T-helper 2 cell treated with Interferon-gamma antibody and Interleukin-4, amounts not matched to agents 5 μg/mL and 100 μg/mL, for 36 hours (primary cell): ENCODE measurements at regions not wholly inside any gene's neighbourhood (a gene's known extent, or its start where the extent isn't known, plus 50 kb on each side); places are given as distances from the start of the nearest gene placed in this dataset.

Source experiments
- DNase-seq: peaks from one replicate; pipeline ENCODE4 v3.0.0; 2021; ENCODE audit warnings: low spot score
- H3K27ac Mint-ChIP-seq: one replicate; pipeline ENCODE4 v1.8.0; 2021; ENCODE audit warnings: mild to moderate bottlenecking, mixed read lengths
- H3K27me3 Mint-ChIP-seq: one replicate; pipeline ENCODE4 v1.8.0; 2021; ENCODE audit warnings: low read depth, mixed read lengths
- H3K36me3 Mint-ChIP-seq: one replicate; pipeline ENCODE4 v1.8.0; 2021; ENCODE audit warnings: low read depth, mixed read lengths
- H3K4me1 Mint-ChIP-seq: one replicate; pipeline ENCODE4 v1.8.0; 2021; ENCODE audit warnings: low read depth, mixed read lengths
- H3K4me3 Mint-ChIP-seq: one replicate; pipeline ENCODE4 v1.8.0; 2022; ENCODE audit warnings: mild to moderate bottlenecking, moderate library complexity, mixed read lengths
- H3K9me3 Mint-ChIP-seq: one replicate; pipeline ENCODE4 v1.8.0; 2021; ENCODE audit warnings: mixed read lengths

DNA sequence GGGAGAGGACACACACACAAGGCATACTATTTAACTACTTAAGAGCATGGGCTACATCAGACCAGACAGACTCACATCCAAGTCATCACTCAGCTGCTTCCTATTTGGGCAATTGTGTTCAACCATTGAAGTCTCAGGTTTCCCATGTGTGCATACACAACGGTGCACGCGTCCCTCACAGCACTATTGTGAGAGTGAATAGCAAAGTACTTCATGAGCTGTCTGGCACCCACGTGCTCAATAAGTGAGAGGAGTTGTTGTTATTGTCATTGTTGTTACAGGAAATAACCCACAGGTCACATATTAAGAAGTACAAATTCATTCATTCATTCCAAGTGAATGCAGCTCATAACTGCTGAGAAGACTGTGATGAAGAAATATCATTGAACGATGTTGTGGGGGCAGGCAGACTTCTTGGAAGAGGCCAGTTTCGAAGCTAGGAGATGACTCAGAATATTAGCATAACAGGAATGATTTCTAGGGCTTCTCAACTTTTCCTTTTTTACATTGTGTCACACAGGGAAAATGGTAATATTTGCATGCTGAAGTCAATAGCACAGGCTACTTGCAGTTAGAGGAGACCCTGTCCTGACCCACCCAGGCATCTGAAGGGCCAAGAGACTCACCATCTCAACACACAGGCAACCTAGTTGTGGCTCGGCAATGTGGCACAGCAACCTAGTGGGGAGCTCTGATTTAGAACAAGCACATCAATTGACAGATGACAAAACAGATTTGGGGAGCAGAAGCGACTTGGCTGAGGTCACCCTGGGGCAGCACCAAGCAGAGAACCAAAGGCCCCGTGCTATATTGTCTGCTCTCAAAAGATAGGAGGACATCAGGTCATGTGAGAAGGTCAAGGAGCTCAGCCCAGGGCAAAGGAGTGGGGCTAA, 606.0 kb downstream of the BUD13 start:
- Mint-ChIP-seq H3K27me3 (no peaks in the 10 kb centered on the region), H3K4me3 (no peak overlapping the region), H3K27ac (no peak overlapping the region), H3K4me1 (no peaks in the 10 kb centered on the region), H3K36me3 (no peaks in the 10 kb centered on the region), H3K9me3 (no peaks in the 10 kb centered on the region)
- DNase-seq, result no peak

DNA sequence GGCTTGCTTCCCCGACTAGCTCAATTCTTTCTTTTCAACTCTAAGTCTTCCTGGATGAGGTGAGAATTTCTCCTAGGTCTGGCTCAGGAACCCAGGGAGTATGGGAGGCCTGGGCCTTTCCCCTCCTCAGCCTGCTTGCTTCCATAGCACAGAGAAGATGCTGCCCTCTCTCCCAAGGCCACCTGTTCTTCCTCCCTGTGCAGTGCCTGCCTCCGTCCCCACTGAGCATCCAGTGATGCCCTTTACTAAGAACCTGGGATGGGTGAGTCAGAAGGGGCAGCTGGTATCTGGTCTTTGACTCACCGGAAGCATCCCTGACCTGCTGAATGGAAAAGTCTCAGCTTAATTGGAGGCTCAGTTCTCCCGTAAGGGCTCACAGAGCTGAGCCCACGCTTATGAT, 607.9 kb downstream of the BUD13 start:
- no peaks in the 10 kb centered on the region for H3K27me3 Mint-ChIP-seq
- no peak for DNase-seq
- H3K9me3 Mint-ChIP-seq, result no peaks in the 10 kb centered on the region
- H3K4me1 Mint-ChIP-seq, result no peaks in the 10 kb centered on the region
- H3K36me3 Mint-ChIP-seq, result no peaks in the 10 kb centered on the region
- no peak overlapping the region for H3K27ac Mint-ChIP-seq
- H3K4me3 Mint-ChIP-seq, result no peak overlapping the region

DNA sequence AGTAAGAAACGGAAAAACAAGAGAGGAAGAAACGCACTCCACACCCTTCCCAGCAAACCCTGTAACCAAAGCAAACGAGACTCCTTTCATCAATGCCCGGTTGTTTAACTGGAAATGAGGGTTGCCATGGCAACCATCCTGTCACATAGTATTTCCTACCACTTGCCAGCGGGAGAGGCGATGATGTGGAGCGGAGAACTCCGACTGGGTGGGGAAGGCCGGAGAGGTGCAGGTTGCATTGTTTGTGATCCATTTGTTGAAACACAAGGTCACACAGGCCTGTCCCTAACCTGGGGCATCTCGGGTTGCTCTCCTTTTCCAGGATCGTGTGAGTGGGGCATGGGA, 609.9 kb downstream of the BUD13 start:
- H3K9me3 Mint-ChIP-seq, result no peaks in the 10 kb centered on the region
- no peaks in the 10 kb centered on the region for H3K27me3 Mint-ChIP-seq
- no peak overlapping the region for H3K4me3 Mint-ChIP-seq
- H3K27ac Mint-ChIP-seq, result no peak overlapping the region
- DNase-seq, result no peak
- H3K36me3 Mint-ChIP-seq, result no peaks in the 10 kb centered on the region
- H3K4me1 Mint-ChIP-seq, result no peaks in the 10 kb centered on the region

DNA sequence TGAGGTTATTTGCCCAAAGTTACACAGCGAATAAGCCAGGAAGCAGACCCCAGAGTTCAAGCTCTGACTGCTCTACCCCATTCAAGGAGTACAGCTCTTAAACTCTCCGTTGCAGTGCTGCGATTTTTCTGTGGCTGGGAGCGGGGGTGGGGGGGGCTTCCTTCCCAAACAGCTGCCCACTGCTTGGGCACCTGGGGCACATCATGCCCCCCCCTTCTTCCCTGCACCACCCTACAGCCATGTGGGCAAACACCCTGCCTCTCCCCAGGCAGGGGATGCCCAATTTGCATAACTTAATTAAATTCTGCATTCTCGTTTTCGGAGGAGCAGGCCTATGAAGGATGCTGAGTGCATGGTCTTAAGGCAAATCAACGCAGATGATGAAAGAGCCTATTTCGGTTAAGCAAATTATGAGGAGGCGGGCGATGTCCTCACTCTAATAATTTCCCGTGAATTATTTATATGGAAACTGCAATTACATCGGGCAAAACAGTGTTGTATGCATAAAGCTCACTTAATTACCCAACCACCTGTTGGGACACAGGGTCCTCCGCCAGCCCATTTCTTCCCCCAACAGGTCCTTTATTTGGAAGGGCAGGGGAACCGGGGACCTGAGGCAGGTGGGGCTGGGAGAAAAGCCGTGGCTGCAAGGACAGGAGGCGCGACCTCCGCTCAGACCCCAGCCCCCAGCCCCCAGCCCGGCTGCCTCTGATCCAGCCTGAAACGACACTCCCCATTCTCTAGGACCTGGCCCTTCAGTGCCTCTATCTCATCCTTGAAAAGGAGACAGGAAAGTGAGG, 610.5 kb downstream of the BUD13 start:
- H3K36me3 Mint-ChIP-seq, result no peaks in the 10 kb centered on the region
- no peak for DNase-seq
- H3K4me1 Mint-ChIP-seq, result no peaks in the 10 kb centered on the region
- H3K27me3 Mint-ChIP-seq, result no peaks in the 10 kb centered on the region
- no peaks in the 10 kb centered on the region for H3K9me3 Mint-ChIP-seq
- no peak overlapping the region for H3K4me3 Mint-ChIP-seq
- H3K27ac Mint-ChIP-seq, result no peak overlapping the region

DNA sequence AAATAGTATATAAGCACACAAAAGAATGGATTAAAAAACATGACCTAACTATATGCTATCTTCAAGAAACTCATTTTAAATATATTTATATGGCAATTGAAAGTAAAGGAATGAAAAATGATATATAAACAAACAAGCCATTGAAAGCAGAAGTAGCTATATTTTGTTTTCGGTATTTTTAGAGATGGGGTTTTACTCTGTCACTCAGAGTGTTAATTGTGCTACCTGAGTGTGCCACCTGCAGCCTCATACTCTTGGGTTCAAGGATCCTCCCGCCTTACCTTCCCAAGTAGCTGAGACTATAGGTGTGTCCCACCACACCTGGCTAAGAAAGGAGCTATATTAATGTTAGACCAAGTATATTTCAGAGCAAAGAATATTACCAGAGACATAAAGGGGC, 624.1 kb downstream of the BUD13 start:
- peaks cover 5% of the 10 kb centered on the region for H3K9me3 Mint-ChIP-seq
- no peaks in the 10 kb centered on the region for H3K27me3 Mint-ChIP-seq
- no peak overlapping the region for H3K27ac Mint-ChIP-seq
- no peak overlapping the region for H3K4me3 Mint-ChIP-seq
- no peak for DNase-seq
- H3K36me3 Mint-ChIP-seq, result no peaks in the 10 kb centered on the region
- H3K4me1 Mint-ChIP-seq, result no peaks in the 10 kb centered on the region

DNA sequence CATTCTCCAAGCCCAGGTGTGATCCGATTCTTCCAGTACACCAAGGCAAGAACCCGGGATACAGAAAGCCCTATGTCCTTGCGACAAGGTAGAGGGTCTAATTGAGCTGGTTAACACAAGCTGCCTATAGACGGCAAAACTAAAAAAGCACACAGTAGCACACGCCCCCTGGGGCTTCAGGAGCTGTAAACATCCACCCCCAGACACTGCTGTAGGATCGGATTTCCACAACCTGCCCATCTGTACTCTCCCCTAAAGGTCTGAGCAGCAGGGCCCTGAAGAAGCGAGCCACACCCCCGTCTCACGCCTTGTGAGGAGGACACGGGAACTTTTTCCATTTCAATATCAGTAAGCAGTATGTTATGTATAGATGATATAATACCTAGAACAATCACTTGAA, 624.7 kb downstream of the BUD13 start:
- no peaks in the 10 kb centered on the region for H3K4me1 Mint-ChIP-seq
- no peak overlapping the region for H3K4me3 Mint-ChIP-seq
- peaks cover 5% of the 10 kb centered on the region for H3K9me3 Mint-ChIP-seq
- no peaks in the 10 kb centered on the region for H3K36me3 Mint-ChIP-seq
- no peak overlapping the region for H3K27ac Mint-ChIP-seq
- no peaks in the 10 kb centered on the region for H3K27me3 Mint-ChIP-seq
- DNase-seq, result no peak

DNA sequence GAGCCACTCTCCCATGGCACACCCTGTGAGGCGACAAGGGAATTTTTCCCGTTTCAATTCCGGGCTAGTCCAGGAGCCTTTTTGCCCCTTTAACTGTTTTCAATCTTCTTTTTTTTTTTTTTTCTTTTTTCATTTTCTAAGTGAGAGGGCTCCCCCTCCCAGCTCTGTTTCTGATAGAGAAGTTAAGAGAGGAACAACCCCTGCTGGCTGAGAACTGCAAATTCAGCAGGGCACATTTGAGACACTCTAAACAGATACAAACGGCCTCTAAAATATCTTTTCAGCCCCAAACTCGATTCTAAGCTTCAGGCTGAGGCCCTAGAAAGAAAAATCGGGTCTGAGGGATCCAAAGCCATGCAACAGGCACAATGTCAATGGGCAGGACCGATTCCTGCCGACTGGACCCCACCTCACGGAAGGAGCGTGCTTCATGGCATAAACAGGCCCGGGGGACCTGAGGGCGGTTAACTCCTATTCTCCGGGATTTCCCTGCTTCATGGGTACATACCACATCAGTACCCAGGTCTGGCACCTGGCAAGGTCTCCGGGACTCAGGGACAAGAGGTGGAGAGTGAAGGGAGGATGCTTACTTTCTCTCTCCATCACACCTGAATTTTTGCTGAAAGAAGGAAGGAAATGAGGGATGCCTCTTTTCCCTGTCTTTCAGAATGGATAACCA, 627.5 kb downstream of the BUD13 start:
- Mint-ChIP-seq H3K36me3 (no peaks in the 10 kb centered on the region), H3K4me1 (no peaks in the 10 kb centered on the region), H3K9me3 (no peaks in the 10 kb centered on the region), H3K4me3 (no peak overlapping the region), H3K27me3 (no peaks in the 10 kb centered on the region), H3K27ac (no peak overlapping the region)
- no peak for DNase-seq

DNA sequence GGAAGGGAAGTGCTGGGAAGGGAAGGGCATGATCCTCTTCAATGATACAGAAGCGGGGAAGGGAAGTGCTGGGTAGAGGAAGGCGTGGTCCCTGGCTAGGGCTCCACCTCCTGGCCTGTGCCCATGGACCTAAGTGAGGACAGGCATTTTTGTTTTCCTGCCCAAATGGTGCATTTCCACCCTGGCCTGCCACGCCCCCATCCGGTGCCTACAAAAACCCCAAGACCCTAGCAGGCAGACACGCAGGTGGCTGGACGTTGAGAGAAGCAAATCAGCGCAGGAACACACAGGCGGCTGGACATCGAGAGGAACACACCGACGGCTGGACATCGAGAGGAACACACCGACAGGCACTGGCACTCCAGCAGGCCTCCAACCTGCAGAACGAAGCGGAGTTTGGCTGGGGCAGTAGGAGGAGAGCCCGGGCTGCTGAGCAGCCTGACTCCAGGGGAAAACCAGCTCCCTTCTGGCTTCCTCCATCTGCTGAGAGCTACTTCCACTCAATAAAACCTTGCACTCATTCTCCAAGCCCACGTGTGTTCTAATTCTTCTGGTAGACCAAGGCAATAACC, 628.3 kb downstream of the BUD13 start:
- H3K9me3 Mint-ChIP-seq, result no peaks in the 10 kb centered on the region
- H3K4me3 Mint-ChIP-seq, result no peak overlapping the region
- H3K27me3 Mint-ChIP-seq, result no peaks in the 10 kb centered on the region
- no peaks in the 10 kb centered on the region for H3K4me1 Mint-ChIP-seq
- no peak for DNase-seq
- H3K27ac Mint-ChIP-seq, result no peak overlapping the region
- H3K36me3 Mint-ChIP-seq, result no peaks in the 10 kb centered on the region

DNA sequence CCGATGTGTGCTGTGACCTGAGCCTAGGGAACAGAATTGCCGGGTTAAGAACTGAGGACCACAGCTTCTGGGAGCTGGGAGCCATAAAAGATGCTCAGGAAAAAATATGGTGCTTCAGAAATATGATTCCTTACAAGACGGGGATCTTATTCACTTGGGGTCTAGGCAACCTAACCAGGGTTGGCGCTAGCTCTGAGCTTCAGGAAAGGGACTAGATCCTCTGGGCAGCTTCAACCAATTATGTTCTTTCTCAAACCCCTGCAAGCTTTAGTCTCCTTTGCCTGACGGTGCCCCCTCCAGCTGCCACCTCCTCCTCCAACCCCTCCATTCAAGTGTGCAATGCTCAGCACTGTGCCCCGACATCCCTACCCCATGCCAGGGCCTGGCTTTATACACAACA, 634.1 kb upstream of the CADM1 start:
- H3K36me3 Mint-ChIP-seq, result no peaks in the 10 kb centered on the region
- no peak for DNase-seq
- H3K27me3 Mint-ChIP-seq, result no peaks in the 10 kb centered on the region
- H3K27ac Mint-ChIP-seq, result no peak overlapping the region
- no peaks in the 10 kb centered on the region for H3K9me3 Mint-ChIP-seq
- H3K4me1 Mint-ChIP-seq, result no peaks in the 10 kb centered on the region
- no peak overlapping the region for H3K4me3 Mint-ChIP-seq

DNA sequence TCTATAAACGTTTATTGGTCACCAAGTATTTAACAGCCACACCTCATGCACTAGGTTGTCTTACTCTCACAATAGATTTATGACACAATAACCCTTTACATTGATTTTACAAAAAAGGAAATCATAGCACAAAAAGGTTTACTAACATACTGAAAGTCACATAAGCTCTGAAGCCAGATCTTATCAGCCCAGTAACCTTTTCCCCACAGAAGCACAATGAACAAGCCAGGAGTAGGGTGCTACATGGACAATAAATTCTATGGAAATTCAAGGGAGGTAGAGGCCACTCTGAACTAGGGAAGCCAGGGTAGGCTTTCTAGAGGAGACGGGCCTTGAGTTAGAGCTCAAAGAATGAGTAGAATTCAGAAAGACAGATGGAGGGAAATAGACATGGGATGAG, 633.5 kb upstream of the CADM1 start:
- Mint-ChIP-seq H3K36me3 (no peaks in the 10 kb centered on the region), H3K4me3 (no peak overlapping the region), H3K4me1 (no peaks in the 10 kb centered on the region), H3K27me3 (no peaks in the 10 kb centered on the region), H3K27ac (no peak overlapping the region), H3K9me3 (no peaks in the 10 kb centered on the region)
- DNase-seq, result no peak

DNA sequence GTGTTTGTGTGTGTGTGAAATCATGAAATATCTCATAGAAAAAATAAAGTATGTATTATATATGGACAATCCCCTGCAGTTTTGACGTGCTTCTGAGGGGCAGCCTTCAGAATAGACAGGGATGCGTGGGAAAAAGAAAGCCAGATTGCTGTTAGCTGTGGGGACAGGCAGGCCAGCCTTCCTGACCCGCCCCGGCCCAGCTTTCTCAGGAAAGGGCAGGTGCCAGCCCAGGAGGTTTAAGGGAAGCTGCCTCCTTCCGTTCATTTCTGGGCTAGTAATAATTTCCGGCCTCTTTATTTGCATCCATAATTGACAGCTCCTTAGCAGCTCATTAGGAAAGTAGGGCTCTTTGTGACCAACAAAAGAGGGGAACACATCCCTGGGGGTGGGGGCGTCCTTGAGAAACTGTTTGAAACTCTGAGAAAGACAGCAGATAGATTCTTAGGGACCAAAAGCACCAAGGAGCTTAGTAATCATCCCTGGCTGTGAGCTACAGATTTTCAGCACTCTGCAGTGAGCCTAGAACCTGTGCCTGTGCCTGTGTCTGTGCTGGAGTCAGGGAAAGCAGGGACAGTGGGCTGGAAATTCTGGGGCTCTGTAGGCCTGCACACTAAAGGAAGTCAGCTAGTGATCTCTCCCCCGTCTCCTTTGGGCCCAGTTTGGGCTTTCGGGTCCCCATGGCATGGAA, 632.9 kb upstream of the CADM1 start:
- H3K36me3 Mint-ChIP-seq, result no peaks in the 10 kb centered on the region
- no peaks in the 10 kb centered on the region for H3K27me3 Mint-ChIP-seq
- H3K4me1 Mint-ChIP-seq, result no peaks in the 10 kb centered on the region
- H3K27ac Mint-ChIP-seq, result no peak overlapping the region
- H3K4me3 Mint-ChIP-seq, result no peak overlapping the region
- H3K9me3 Mint-ChIP-seq, result no peaks in the 10 kb centered on the region
- DNase-seq, result no peak

DNA sequence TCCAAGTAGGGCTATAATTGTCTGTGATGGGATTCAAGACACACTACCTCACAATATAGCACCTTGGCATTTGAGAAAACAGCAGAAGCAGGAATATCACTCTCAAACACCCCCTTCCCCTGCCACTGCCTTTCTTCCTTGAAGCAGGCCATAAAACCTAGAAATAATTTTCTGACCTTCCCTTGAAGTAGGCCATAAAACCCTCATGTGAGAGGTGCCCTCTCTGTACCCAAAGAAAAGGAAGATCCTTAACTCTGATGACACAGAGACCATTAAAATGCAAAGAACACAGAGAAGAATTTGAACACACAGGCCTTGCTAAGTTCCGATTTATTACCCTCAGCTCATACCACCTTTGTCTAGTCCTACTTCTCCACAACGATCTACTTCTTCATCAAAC, 631.7 kb upstream of the CADM1 start:
- H3K9me3 Mint-ChIP-seq, result no peaks in the 10 kb centered on the region
- no peaks in the 10 kb centered on the region for H3K27me3 Mint-ChIP-seq
- H3K4me3 Mint-ChIP-seq, result no peak overlapping the region
- no peaks in the 10 kb centered on the region for H3K36me3 Mint-ChIP-seq
- no peaks in the 10 kb centered on the region for H3K4me1 Mint-ChIP-seq
- DNase-seq, result no peak
- no peak overlapping the region for H3K27ac Mint-ChIP-seq

DNA sequence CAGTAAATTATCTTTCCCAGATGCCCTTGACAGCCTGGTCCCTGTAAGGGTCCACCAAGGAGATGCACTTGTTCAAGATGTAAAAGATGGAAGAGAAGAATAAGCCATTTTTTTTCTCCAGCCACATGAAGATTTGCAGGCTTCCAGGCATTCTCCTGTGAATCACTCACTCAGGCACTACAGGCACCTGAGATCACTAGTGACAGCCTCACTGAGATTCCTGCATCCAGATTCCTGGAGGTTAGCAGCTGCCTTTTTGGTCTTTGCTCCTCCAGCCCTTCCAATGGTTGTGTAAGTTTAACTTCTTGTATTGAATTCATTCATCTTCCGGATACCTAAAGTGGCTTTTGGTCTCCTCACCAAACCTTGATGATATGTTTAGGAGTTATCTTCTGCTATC, 630.2 kb upstream of the CADM1 start:
- H3K36me3 Mint-ChIP-seq, result no peaks in the 10 kb centered on the region
- DNase-seq, result no peak
- no peaks in the 10 kb centered on the region for H3K9me3 Mint-ChIP-seq
- no peaks in the 10 kb centered on the region for H3K4me1 Mint-ChIP-seq
- H3K4me3 Mint-ChIP-seq, result no peak overlapping the region
- no peaks in the 10 kb centered on the region for H3K27me3 Mint-ChIP-seq
- H3K27ac Mint-ChIP-seq, result no peak overlapping the region
